ENCODE measurements at regions not wholly inside any gene's neighbourhood (a gene's known extent, or its start where the extent isn't known, plus 50 kb on each side); places are given as distances from the start of the nearest gene placed in this dataset.

- DNase-seq (ENCODE audit: low spot score): no peak
These were observed 818.4 kb upstream of the CDH2 start for GRCh38 chr18:28995319-28995718.

GRCh38 chr18:28984731-28985130 is 807.8 kb upstream of the CDH2 start:
- no peak for DNase-seq (ENCODE audit: low spot score)

- no peak for DNase-seq (ENCODE audit: low spot score)
These were observed 797.6 kb upstream of the CDH2 start for GRCh38 chr18:28974504-28974903.

- DNase-seq (ENCODE audit: low spot score): no peak
These were observed 796.4 kb upstream of the CDH2 start for GRCh38 chr18:28973324-28973723.

- no peak for DNase-seq (ENCODE audit: low spot score)
These were observed 795.5 kb upstream of the CDH2 start for GRCh38 chr18:28972333-28972907.

- DNase-seq (ENCODE audit: low spot score): no peak
These were observed 786.6 kb upstream of the CDH2 start for GRCh38 chr18:28963481-28963880.

GRCh38 chr18:28961669-28962228 is 784.8 kb upstream of the CDH2 start:
- peak; percentile 45 for DNase-seq (ENCODE audit: low spot score)

- no peak for DNase-seq (ENCODE audit: low spot score)
These were observed 783.2 kb upstream of the CDH2 start for GRCh38 chr18:28960146-28960545.

- DNase-seq (ENCODE audit: low spot score): no peak
These were observed 775.4 kb upstream of the CDH2 start for GRCh38 chr18:28952339-28952738.

- no peak for DNase-seq (ENCODE audit: low spot score)
These were observed 771.0 kb upstream of the CDH2 start for GRCh38 chr18:28947900-28948299.

- DNase-seq (ENCODE audit: low spot score): no peak
These were observed 769.5 kb upstream of the CDH2 start for GRCh38 chr18:28946471-28946870.

GRCh38 chr18:28922936-28923335 is 746.0 kb upstream of the CDH2 start:
- no peak for DNase-seq (ENCODE audit: low spot score)

GRCh38 chr18:28916456-28916855 is 739.5 kb upstream of the CDH2 start:
- DNase-seq (ENCODE audit: low spot score): no peak

- DNase-seq (ENCODE audit: low spot score): peak; percentile 33
These were observed 728.6 kb upstream of the CDH2 start for GRCh38 chr18:28905509-28905908.

GRCh38 chr18:28904789-28905364 is 727.9 kb upstream of the CDH2 start:
- DNase-seq (ENCODE audit: low spot score): no peak

GRCh38 chr18:28903306-28903705 is 726.4 kb upstream of the CDH2 start:
- no peak for DNase-seq (ENCODE audit: low spot score)

GRCh38 chr18:28890791-28891190 is 713.9 kb upstream of the CDH2 start:
- DNase-seq (ENCODE audit: low spot score): no peak

GRCh38 chr18:28884304-28884703 is 707.4 kb upstream of the CDH2 start:
- no peak for DNase-seq (ENCODE audit: low spot score)

GRCh38 chr18:28880856-28881255 is 703.9 kb upstream of the CDH2 start:
- DNase-seq (ENCODE audit: low spot score): no peak

GRCh38 chr18:28875059-28875458 is 698.1 kb upstream of the CDH2 start:
- DNase-seq (ENCODE audit: low spot score): peak; percentile 12

- no peak for DNase-seq (ENCODE audit: low spot score)
These were observed 686.5 kb upstream of the CDH2 start for GRCh38 chr18:28863396-28863795.

GRCh38 chr18:28858248-28858647 is 681.3 kb upstream of the CDH2 start:
- no peak for DNase-seq (ENCODE audit: low spot score)

- DNase-seq (ENCODE audit: low spot score): no peak
These were observed 679.1 kb upstream of the CDH2 start for GRCh38 chr18:28855989-28856388.

- no peak for DNase-seq (ENCODE audit: low spot score)
These were observed 678.6 kb upstream of the CDH2 start for GRCh38 chr18:28855524-28855923.

Measured in kidney tubule cell (primary cell).